ENCODE measurements at regions not wholly inside any gene's neighbourhood (a gene's known extent, or its start where the extent isn't known, plus 50 kb on each side); places are given as distances from the start of the nearest gene placed in this dataset.

- no peak for TF ChIP-seq ZNF274 (IDR thresholded peaks at IDR 0.05; ENCODE audit: low read depth, low read length)
- no peak for TF ChIP-seq YY1 (IDR thresholded peaks at IDR 0.05; ENCODE audit: insufficient read depth, insufficient read length)
- TF ChIP-seq SUZ12 (IDR thresholded peaks at IDR 0.05; ENCODE audit: extremely low read depth, insufficient read depth, insufficient read length), result no peak
These were observed 277.5 kb upstream of the HSFY2 start for GRCh38 chrY:19051021-19051420.
